ENCODE measurements at regions not wholly inside any gene's neighbourhood (a gene's known extent, or its start where the extent isn't known, plus 50 kb on each side); places are given as distances from the start of the nearest gene placed in this dataset.

- TF ChIP-seq FOSL2 (IDR thresholded peaks at IDR 0.05; ENCODE audit: borderline replicate concordance, low read depth), result no peak
- no peak for TF ChIP-seq MAX (IDR thresholded peaks at IDR 0.05; ENCODE audit: low read depth)
- no peak for TF ChIP-seq RAD21 (IDR thresholded peaks at IDR 0.05; ENCODE audit: low read length)
These were observed 297.1 kb downstream of the GADD45G start (continued) for GRCh38 chr9:89901920-89902319.

GRCh38 chr9:89902450-89903140, 297.8 kb downstream of the GADD45G start:
- Histone ChIP-seq H3K36me3 (replicated peaks in 1 of 2; ENCODE audit: control insufficient read depth in 1 of 2, insufficient read depth in 2 of 2, low read length in 1 of 2) (no peaks in the 10 kb centered on the region), H4K20me1 (ENCODE audit: insufficient read depth) (no peaks in the 10 kb centered on the region), H3K4me2 (no peak overlapping the region), H3K4me3 (ENCODE audit: low read depth in 2 of 2, low read length in 1 of 2) (no peak overlapping the region), H3K9me2 (no peaks in the 10 kb centered on the region), H3K79me2 (ENCODE audit: insufficient read depth) (no peaks in the 10 kb centered on the region), H3F3A (replicated peaks; ENCODE audit: insufficient read depth) (no peaks in the 10 kb centered on the region), H3K9me3 (no peaks in the 10 kb centered on the region), H2AFZ (ENCODE audit: low read depth) (no peak overlapping the region), H3K9ac (no peak overlapping the region), H3K4me1 (ENCODE audit: control insufficient read depth in 1 of 2, insufficient read depth in 2 of 2, low read depth in 1 of 2, low read length in 1 of 2) (no peaks in the 10 kb centered on the region; a peak in 1 of 4 replicates), H3K27me3 (ENCODE audit: insufficient read depth) (no peaks in the 10 kb centered on the region), H3K27ac (ENCODE audit: low read depth in 2 of 2, low read length in 1 of 2) (no peak overlapping the region)
- TF ChIP-seq JUND (IDR thresholded peaks at IDR 0.05) (no peak), TCF12 (IDR thresholded peaks at IDR 0.05) (no peak), FOXM1 (IDR thresholded peaks at IDR 0.05; ENCODE audit: low read depth) (no peak), EP300 (IDR thresholded peaks at IDR 0.05; ENCODE audit: borderline replicate concordance in 1 of 2, low read depth in 1 of 2, low read length in 1 of 2) (no peak), SIN3A (IDR thresholded peaks at IDR 0.05; ENCODE audit: borderline replicate concordance, low read depth, low read length) (no peak), EZH2phosphoT487 (IDR thresholded peaks at IDR 0.05; ENCODE audit: borderline replicate concordance, low read depth) (no peak), RCOR1 (IDR thresholded peaks at IDR 0.05; ENCODE audit: low read length) (no peak), ZBTB33 (IDR thresholded peaks at IDR 0.05; ENCODE audit: borderline replicate concordance, low read depth) (no peak), USF2 (IDR thresholded peaks at IDR 0.05; ENCODE audit: borderline replicate concordance, low read depth, low read length) (no peak), FOXJ3 (CRISPR knock-in tag; IDR thresholded peaks at IDR 0.05) (no peak), MEF2A (IDR thresholded peaks at IDR 0.05; ENCODE audit: borderline replicate concordance, low read depth) (no peak), TAF1 (IDR thresholded peaks at IDR 0.05; ENCODE audit: borderline replicate concordance, low read depth, low read length) (no peak), GABPA (IDR thresholded peaks at IDR 0.05; ENCODE audit: low read depth) (no peak), GATA2 (CRISPR knock-in tag; IDR thresholded peaks at IDR 0.05) (no peak), POLR2AphosphoS5 (IDR thresholded peaks at IDR 0.05; ENCODE audit: low read depth, low read length) (no peak), MXI1 (IDR thresholded peaks at IDR 0.05; ENCODE audit: low read depth, low read length) (no peak)
- 52% methylated on average over 8 of the region's 8 CpGs for WGBS (ENCODE audit: low lambda C conversion rate)
- no peak for DNase-seq
- ChIA-PET POLR2A (no interaction called here), CTCF (no interaction called here)

All from SK-N-SH (cell line).